ENCODE measurements at regions not wholly inside any gene's neighbourhood (a gene's known extent, or its start where the extent isn't known, plus 50 kb on each side); places are given as distances from the start of the nearest gene placed in this dataset.
"Not testable (repeated sequence)": the region's sequence is repeated elsewhere in the genome, so short reads cannot be mapped to it uniquely, and the experiment has no call there.

GRCh38 chr2:209191139-209191538, 232.7 kb upstream of the MAP2 start:
- DNase-seq = no peak

- DNase-seq = no peak
Measured at GRCh38 chr2:209194717-209195116, 229.1 kb upstream of the MAP2 start.

GRCh38 chr2:209208211-209208610, 215.6 kb upstream of the MAP2 start:
- no peak for DNase-seq

GRCh38 chr2:209209943-209210342, 213.9 kb upstream of the MAP2 start:
- DNase-seq = no peak

GRCh38 chr2:209230560-209230959, 193.3 kb upstream of the MAP2 start:
- no peak for DNase-seq

GRCh38 chr2:209236377-209236776, 187.5 kb upstream of the MAP2 start:
- no peak for DNase-seq

- DNase-seq = no peak
Measured at GRCh38 chr2:209238765-209239584, 184.9 kb upstream of the MAP2 start.

GRCh38 chr2:209239585-209239938, 184.3 kb upstream of the MAP2 start:
- DNase-seq = no peak

- DNase-seq = no peak
Measured at GRCh38 chr2:209240204-209240603, 183.6 kb upstream of the MAP2 start.

GRCh38 chr2:209253544-209253943, 170.3 kb upstream of the MAP2 start:
- DNase-seq = no peak

GRCh38 chr2:209259767-209260166, 164.1 kb upstream of the MAP2 start:
- no peak for DNase-seq

GRCh38 chr2:209260281-209260680, 163.6 kb upstream of the MAP2 start:
- no peak for DNase-seq

- DNase-seq = not testable (repeated sequence)
Measured at GRCh38 chr2:209261366-209262053, 162.3 kb upstream of the MAP2 start.

- DNase-seq = no peak
Measured at GRCh38 chr2:209269024-209269423, 154.8 kb upstream of the MAP2 start.

GRCh38 chr2:209276000-209276399, 147.8 kb upstream of the MAP2 start:
- DNase-seq = no peak

- DNase-seq = no peak
Measured at GRCh38 chr2:209277444-209277843, 146.4 kb upstream of the MAP2 start.

GRCh38 chr2:209298601-209299000, 125.2 kb upstream of the MAP2 start:
- DNase-seq = no peak

- DNase-seq = not testable (repeated sequence)
Measured at GRCh38 chr2:209299478-209299877, 124.4 kb upstream of the MAP2 start.

- DNase-seq = not testable (repeated sequence)
Measured at GRCh38 chr2:209300766-209301165, 123.1 kb upstream of the MAP2 start.

- no peak for DNase-seq
Measured at GRCh38 chr2:209305026-209305425, 118.8 kb upstream of the MAP2 start.

- DNase-seq = no peak
Measured at GRCh38 chr2:209305746-209306196, 118.1 kb upstream of the MAP2 start.

- no peak for DNase-seq
Measured at GRCh38 chr2:209307161-209308001, 116.5 kb upstream of the MAP2 start.

GRCh38 chr2:209308415-209308814, 115.4 kb upstream of the MAP2 start:
- DNase-seq = no peak

GRCh38 chr2:209311948-209312347, 111.9 kb upstream of the MAP2 start:
- no peak for DNase-seq

Data from NCI-H2107 (cell line).